H1 (cell line): ENCODE measurements at regions not wholly inside any gene's neighbourhood (a gene's known extent, or its start where the extent isn't known, plus 50 kb on each side); places are given as distances from the start of the nearest gene placed in this dataset.

Source experiments
- TF ChIP-seq, protein P1 (sequence below): IDR thresholded peaks from 2 replicates; pipeline ENCODE4 v1.6.1; 2012; ENCODE audit warnings: inconsistent platforms

DNA sequence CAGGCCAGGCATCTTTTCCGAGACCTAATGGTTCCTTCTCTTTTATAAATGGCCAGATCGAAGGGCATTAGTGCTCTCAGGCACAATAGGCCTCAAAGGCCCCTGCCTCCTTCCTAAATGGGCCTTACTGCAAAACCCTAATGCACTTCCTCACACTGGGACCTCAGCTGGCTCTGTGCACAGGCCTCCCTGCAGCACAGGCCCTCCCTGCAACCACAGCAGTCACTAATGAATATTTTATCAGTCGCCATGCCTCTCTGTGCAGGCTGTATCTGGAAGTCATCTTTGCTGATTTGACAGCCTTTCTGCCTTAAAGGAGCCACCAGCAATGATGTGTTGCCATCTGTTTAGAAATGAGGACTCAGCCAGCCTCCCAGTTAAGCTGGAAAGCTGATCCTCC lies 54.9 kb upstream of the SDK1 start (continued):
- TF ChIP-seq, protein P1, sequence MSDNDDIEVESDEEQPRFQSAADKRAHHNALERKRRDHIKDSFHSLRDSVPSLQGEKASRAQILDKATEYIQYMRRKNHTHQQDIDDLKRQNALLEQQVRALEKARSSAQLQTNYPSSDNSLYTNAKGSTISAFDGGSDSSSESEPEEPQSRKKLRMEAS: no peak
